PFSK-1 (cell line): ENCODE measurements at regions not wholly inside any gene's neighbourhood (a gene's known extent, or its start where the extent isn't known, plus 50 kb on each side); places are given as distances from the start of the nearest gene placed in this dataset.

ENCODE experiments used
- FOXP2 ChIP-seq: optimal IDR thresholded peaks from 2 replicates; pipeline ENCODE3; 2011; ENCODE audit warnings: borderline replicate concordance, control low read depth, inconsistent platforms; ENCODE audit not compliant: insufficient read depth; ENCODE audit errors: extremely low read length, extremely low read depth
- POLR2AphosphoS5 ChIP-seq: IDR thresholded peaks from 2 replicates; pipeline ENCODE4 v1.6.1; 2012; ENCODE audit warnings: low read depth, mild to moderate bottlenecking, control low read depth, low read length, moderate library complexity
- TAF1 ChIP-seq: IDR thresholded peaks from 2 replicates; pipeline ENCODE4 v1.6.1; 2012; ENCODE audit warnings: low read length, control low read depth, borderline replicate concordance; ENCODE audit not compliant: insufficient read depth

DNA sequence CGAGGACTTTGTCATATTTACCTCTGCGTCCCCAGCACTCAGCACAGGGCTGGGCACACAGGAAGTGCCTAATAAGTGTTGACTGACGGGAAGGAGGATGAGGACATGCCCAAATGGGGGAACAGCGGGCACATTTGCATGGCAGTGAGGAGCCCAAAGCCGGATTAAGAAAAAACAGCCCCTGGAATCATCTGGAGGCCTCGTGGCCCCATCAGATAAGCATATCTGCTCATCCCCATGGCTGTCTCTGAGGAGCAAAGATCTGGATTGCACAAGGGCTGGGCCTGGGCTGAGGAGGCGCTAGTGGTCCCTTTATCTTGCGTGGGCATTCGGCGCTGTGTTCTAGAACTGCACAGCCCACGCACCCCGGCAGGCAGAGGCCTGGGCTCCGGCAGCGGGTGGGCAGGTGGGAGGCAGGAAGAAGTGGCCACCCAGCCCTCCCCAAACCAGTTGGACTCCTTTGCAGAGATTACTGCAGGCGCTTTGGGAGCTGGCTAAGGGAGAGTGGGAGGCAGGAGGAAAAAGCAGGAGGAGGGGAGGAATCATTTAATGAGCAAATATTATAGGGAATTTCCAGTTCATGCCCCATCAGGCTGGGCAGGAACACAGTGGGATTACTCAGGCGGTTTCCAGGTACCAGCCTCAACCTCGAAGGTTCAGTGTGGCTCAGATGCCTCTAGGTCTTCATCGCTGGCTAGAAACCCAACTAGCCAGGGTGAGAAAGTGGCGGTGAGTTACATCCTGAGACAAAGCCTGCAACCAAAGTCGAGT lies 108.1 kb downstream of the CEBPB start:
- TF ChIP-seq FOXP2 (no peak), POLR2AphosphoS5 (no peak), TAF1 (no peak)
